ENCODE measurements at regions not wholly inside any gene's neighbourhood (a gene's known extent, or its start where the extent isn't known, plus 50 kb on each side); places are given as distances from the start of the nearest gene placed in this dataset.

DNA sequence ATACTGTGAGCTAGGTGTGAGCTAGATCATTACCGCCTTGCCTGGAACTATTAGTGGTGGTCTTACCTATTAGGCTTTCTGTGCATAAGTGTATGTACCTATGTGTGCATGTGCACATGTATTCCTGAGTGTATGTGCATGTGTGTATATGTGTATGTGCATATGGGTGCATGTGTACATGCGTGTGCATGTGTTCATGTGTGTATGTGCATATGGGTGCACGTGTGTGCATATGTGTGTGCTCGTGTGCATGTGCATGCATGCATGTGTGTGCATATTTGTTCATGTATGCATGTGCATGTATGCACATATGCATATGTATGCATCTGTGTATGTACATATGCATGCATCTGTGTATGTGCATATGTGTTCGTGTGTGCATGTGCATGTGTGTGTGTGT lies 508.3 kb upstream of the ADARB2 start:
- Histone ChIP-seq H3K27ac (ENCODE audit: low read depth, low read length, poor library complexity, severe bottlenecking) (no peak overlapping the region), H3K4me3 (ENCODE audit: low read depth, low read length, poor library complexity, severe bottlenecking) (no peak overlapping the region), H3K9me2 (ENCODE audit: insufficient read depth, low read length) (no peaks in the 10 kb centered on the region), H3K79me2 (ENCODE audit: insufficient read depth, low read depth, low read length) (no peaks in the 10 kb centered on the region), H3K4me1 (ENCODE audit: insufficient read depth, low read length, poor library complexity, severe bottlenecking) (no peaks in the 10 kb centered on the region), H4K20me1 (ENCODE audit: insufficient read depth, low read length) (no peaks in the 10 kb centered on the region), H3K36me3 (ENCODE audit: insufficient read depth, low read length) (no peaks in the 10 kb centered on the region), H3K4me2 (ENCODE audit: low read length) (no peak overlapping the region), H2AFZ (ENCODE audit: low read length) (no peak overlapping the region), H3K9me3 (ENCODE audit: low read length) (no peaks in the 10 kb centered on the region)
- no TSS peak for BruUV-seq (replicated peaks)
- POLR2A ChIA-PET, result no interaction called here
- DNase-seq (ENCODE audit: low spot score), result no peak
- TF ChIP-seq EZH2phosphoT487 (IDR thresholded peaks at IDR 0.05; ENCODE audit: borderline replicate concordance, low read depth, low read length), result no peak
- TF ChIP-seq, protein P1, sequence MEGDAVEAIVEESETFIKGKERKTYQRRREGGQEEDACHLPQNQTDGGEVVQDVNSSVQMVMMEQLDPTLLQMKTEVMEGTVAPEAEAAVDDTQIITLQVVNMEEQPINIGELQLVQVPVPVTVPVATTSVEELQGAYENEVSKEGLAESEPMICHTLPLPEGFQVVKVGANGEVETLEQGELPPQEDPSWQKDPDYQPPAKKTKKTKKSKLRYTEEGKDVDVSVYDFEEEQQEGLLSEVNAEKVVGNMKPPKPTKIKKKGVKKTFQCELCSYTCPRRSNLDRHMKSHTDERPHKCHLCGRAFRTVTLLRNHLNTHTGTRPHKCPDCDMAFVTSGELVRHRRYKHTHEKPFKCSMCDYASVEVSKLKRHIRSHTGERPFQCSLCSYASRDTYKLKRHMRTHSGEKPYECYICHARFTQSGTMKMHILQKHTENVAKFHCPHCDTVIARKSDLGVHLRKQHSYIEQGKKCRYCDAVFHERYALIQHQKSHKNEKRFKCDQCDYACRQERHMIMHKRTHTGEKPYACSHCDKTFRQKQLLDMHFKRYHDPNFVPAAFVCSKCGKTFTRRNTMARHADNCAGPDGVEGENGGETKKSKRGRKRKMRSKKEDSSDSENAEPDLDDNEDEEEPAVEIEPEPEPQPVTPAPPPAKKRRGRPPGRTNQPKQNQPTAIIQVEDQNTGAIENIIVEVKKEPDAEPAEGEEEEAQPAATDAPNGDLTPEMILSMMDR (conservative IDR thresholded peaks at IDR 0.05; ENCODE audit: low read length), result no peak
- CTCF ChIA-PET (ENCODE audit: unreplicated experiment), result no interaction called here
- intact Hi-C loops (cut with micrococcal nuclease; ENCODE audit: unreplicated experiment), result no loop called here

DNA sequence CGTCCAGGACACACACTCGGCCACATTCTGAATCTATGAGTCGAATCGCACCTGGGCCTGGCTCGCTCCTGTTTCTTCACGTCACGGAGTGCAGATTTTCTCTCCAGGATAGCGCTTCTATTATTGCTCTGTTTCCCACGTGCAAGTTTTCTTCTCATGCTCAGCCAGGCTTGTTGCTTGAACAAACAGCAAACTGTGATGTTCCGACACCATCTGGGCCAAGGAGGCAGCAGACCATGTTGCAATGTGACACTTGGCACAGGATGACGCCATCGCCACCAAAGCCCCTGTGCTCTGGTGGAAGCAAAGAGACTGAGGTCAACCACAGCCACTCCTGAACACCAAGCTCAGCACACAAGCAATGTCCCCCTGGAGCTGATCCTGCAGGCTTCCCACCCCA lies 507.1 kb upstream of the ADARB2 start:
- Histone ChIP-seq H3K36me3 (ENCODE audit: insufficient read depth, low read length) (no peaks in the 10 kb centered on the region), H3K4me2 (ENCODE audit: low read length) (no peak overlapping the region), H2AFZ (ENCODE audit: low read length) (no peak overlapping the region), H3K79me2 (ENCODE audit: insufficient read depth, low read depth, low read length) (no peaks in the 10 kb centered on the region), H3K9me2 (ENCODE audit: insufficient read depth, low read length) (no peaks in the 10 kb centered on the region), H3K4me3 (ENCODE audit: low read depth, low read length, poor library complexity, severe bottlenecking) (no peak overlapping the region), H4K20me1 (ENCODE audit: insufficient read depth, low read length) (no peaks in the 10 kb centered on the region), H3K4me1 (ENCODE audit: insufficient read depth, low read length, poor library complexity, severe bottlenecking) (no peaks in the 10 kb centered on the region), H3K27ac (ENCODE audit: low read depth, low read length, poor library complexity, severe bottlenecking) (no peak overlapping the region), H3K9me3 (ENCODE audit: low read length) (no peaks in the 10 kb centered on the region)
- ChIA-PET POLR2A (no interaction called here), CTCF (ENCODE audit: unreplicated experiment) (no interaction called here)
- no TSS peak for BruUV-seq (replicated peaks)
- intact Hi-C loops (cut with micrococcal nuclease; ENCODE audit: unreplicated experiment), result no loop called here
- TF ChIP-seq, protein P1 (conservative IDR thresholded peaks at IDR 0.05; ENCODE audit: low read length), result no peak
- TF ChIP-seq EZH2phosphoT487 (IDR thresholded peaks at IDR 0.05; ENCODE audit: borderline replicate concordance, low read depth, low read length), result no peak
- no peak for DNase-seq (ENCODE audit: low spot score)

- POLR2A ChIA-PET, result interaction anchor here (0.5 kb wide), 1 partner anchor 50 kb away, joined by 3 read pairs; no protein-coding TSS in a partner anchor
- Histone ChIP-seq H3K36me3 (ENCODE audit: insufficient read depth, low read length) (no peaks in the 10 kb centered on the region), H3K79me2 (ENCODE audit: insufficient read depth, low read depth, low read length) (no peaks in the 10 kb centered on the region), H4K20me1 (ENCODE audit: insufficient read depth, low read length) (no peaks in the 10 kb centered on the region), H3K9me3 (ENCODE audit: low read length) (no peaks in the 10 kb centered on the region), H3K27ac (ENCODE audit: low read depth, low read length, poor library complexity, severe bottlenecking) (no peak overlapping the region), H3K9me2 (ENCODE audit: insufficient read depth, low read length) (no peaks in the 10 kb centered on the region), H3K4me1 (ENCODE audit: insufficient read depth, low read length, poor library complexity, severe bottlenecking) (no peaks in the 10 kb centered on the region), H2AFZ (ENCODE audit: low read length) (no peak overlapping the region), H3K4me2 (ENCODE audit: low read length) (no peak overlapping the region), H3K4me3 (ENCODE audit: low read depth, low read length, poor library complexity, severe bottlenecking) (no peak overlapping the region)
- TF ChIP-seq EZH2phosphoT487 (IDR thresholded peaks at IDR 0.05; ENCODE audit: borderline replicate concordance, low read depth, low read length), result no peak
- TF ChIP-seq, protein P1 (conservative IDR thresholded peaks at IDR 0.05; ENCODE audit: low read length), result no peak
- no peak for DNase-seq (ENCODE audit: low spot score)
- intact Hi-C loops (cut with micrococcal nuclease; ENCODE audit: unreplicated experiment), result no loop called here
- BruUV-seq (replicated peaks), result no TSS peak
- CTCF ChIA-PET (ENCODE audit: unreplicated experiment), result no interaction called here
Measured at GRCh38 chr10:2236876-2237275, 499.6 kb upstream of the ADARB2 start.
